Keratinocyte (primary cell): ENCODE measurements at regions not wholly inside any gene's neighbourhood (a gene's known extent, or its start where the extent isn't known, plus 50 kb on each side); places are given as distances from the start of the nearest gene placed in this dataset.

Source experiments
- DNase-seq: peaks from one replicate; pipeline ENCODE4 v3.0.0-alpha.2; 2011; ENCODE audit warnings: low read depth, missing footprints, low spot score
- FAIRE-seq: peaks from 2 replicates; lab custom pipeline; 2011; peaks lifted over from hg19 to GRCh38; lab: Jason Lieb, UNC
- H2AFZ ChIP-seq: 2 replicates; pipeline ENCODE4 v1.6.0; 2012; ENCODE audit warnings: low read length, control low read depth, inconsistent platforms; ENCODE audit not compliant: control insufficient read depth
- H3K27ac ChIP-seq: 2 replicates; pipeline ENCODE4 v1.5.1; 2011; ENCODE audit warnings: low read length; ENCODE audit not compliant: control insufficient read depth, insufficient read depth
- H3K27me3 ChIP-seq: 3 replicates; pipeline ENCODE4 v1.6.0; 2011; ENCODE audit warnings: low read length; ENCODE audit not compliant: control insufficient read depth, insufficient read depth; ENCODE audit errors: extremely low read depth
- H3K36me3 ChIP-seq, 2 experiments: 2 replicates in 1 of 2; 3 replicates in 1 of 2; pipeline ENCODE4 v1.5.1; 2011; ENCODE audit warnings: low read length in 2 of 2, mild to moderate bottlenecking in 1 of 2; ENCODE audit not compliant: control insufficient read depth in 2 of 2, insufficient read depth in 2 of 2; ENCODE audit errors: extremely low read depth in 1 of 2
- H3K4me1 ChIP-seq: 3 replicates; pipeline ENCODE4 v1.5.1; 2011; ENCODE audit warnings: low read length; ENCODE audit not compliant: control insufficient read depth, insufficient read depth; ENCODE audit errors: extremely low read depth
- H3K4me2 ChIP-seq: 3 replicates; pipeline ENCODE4 v1.6.0; 2011; ENCODE audit warnings: low read depth, low read length; ENCODE audit not compliant: control insufficient read depth, insufficient read depth; ENCODE audit errors: extremely low read depth
- H3K4me3 ChIP-seq, 3 experiments: fragments of 200-600 bp in 1 of 3; sonication (generic) in 1 of 3; 2 replicates in 2 of 3; 3 replicates in 1 of 3; pipeline ENCODE4 v1.5.1; 2011 to 2016; ENCODE audit warnings: low read length in 3 of 3, mild to moderate bottlenecking in 3 of 3, control low read depth in 2 of 3, inconsistent platforms in 1 of 3, low read depth in 1 of 3, mixed read lengths in 1 of 3, mixed run types in 1 of 3, moderate library complexity in 1 of 3; ENCODE audit not compliant: control insufficient read depth in 2 of 3, insufficient read depth in 2 of 3; ENCODE audit errors: extremely low read depth in 1 of 3
- H3K79me2 ChIP-seq: 2 replicates; pipeline ENCODE4 v1.6.0; 2012; ENCODE audit warnings: low read length; ENCODE audit not compliant: control insufficient read depth, insufficient read depth
- H3K9ac ChIP-seq: 3 replicates; pipeline ENCODE4 v1.6.0; 2011; ENCODE audit warnings: low read length; ENCODE audit not compliant: control insufficient read depth, insufficient read depth; ENCODE audit errors: extremely low read depth
- H3K9me1 ChIP-seq: 3 replicates; pipeline ENCODE4 v1.6.0; 2011; ENCODE audit warnings: low read length; ENCODE audit not compliant: control insufficient read depth, insufficient read depth; ENCODE audit errors: extremely low read depth
- H3K9me3 ChIP-seq: 2 replicates; pipeline ENCODE4 v1.5.1; 2012; ENCODE audit warnings: low read depth, low read length; ENCODE audit not compliant: control insufficient read depth
- H4K20me1 ChIP-seq: 3 replicates; pipeline ENCODE4 v1.6.0; 2011; ENCODE audit warnings: low read length; ENCODE audit not compliant: control insufficient read depth, insufficient read depth; ENCODE audit errors: extremely low read depth
- EZH2 ChIP-seq: IDR thresholded peaks from one replicate; pipeline ENCODE4 v1.6.1; 2012; ENCODE audit warnings: inconsistent platforms, mild to moderate bottlenecking, low read length, moderate library complexity
- dilution Hi-C: fragments of 300-500 bp; cut with MboI; formaldehyde crosslinking; loops from one replicate; pipeline ENCODE4 v1.7.0; 2020; ENCODE audit warnings: low sequenced_read_pairs; ENCODE audit not compliant: extremely low pct_ligation_motif_present
- TF ChIP-seq, protein P1 (sequence below), 3 experiments: IDR thresholded peaks in 1 of 3; conservative IDR thresholded peaks in 1 of 3; optimal IDR thresholded peaks in 1 of 3; 2 replicates in 2 of 3; 3 replicates in 1 of 3; pipeline versions ENCODE3 to v1.5.1; 2011; ENCODE audit warnings: low read length in 3 of 3, mild to moderate bottlenecking in 3 of 3, moderate library complexity in 2 of 3, control low read depth in 1 of 3, inconsistent platforms in 1 of 3; ENCODE audit not compliant: insufficient read depth in 2 of 3; ENCODE audit errors: extremely low read depth in 1 of 3

DNA sequence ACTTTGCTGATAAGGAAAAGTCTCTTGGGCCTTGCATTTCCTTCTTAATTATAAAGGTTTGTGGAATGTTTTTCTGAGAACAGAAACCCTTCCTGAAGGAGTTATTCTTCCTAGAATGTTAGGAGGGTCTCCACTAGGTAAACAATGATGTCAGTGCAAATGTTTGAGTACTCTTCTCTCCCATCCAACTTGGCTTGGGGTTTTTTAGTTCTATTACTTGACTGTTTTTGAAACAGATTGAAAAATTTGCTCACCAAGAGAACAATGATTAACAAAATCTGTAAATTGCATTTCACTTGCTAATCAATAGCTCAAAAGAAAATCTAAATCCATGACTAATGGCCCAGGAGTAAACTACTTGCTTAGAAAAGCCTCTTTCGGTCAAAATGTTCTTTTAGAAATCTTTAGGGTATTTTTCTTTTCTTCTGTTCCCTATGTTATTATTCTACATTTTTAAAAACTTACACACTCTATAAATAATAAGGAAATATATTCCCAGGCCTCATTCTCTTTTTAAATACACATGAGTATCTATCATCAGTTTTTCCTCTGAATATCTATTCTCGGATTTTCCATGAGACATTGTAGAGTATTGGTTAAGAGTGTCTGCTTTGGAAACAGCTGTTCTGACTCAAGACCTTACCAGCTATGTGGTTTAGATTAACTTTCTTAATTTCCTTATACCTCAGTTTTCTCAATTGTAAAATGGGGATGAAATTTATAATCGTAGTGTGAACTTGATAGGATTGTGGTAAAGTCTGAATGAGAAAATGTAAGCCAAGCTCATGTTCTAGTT is 234.2 kb upstream of the CITED2 start:
- no peaks in the 10 kb centered on the region for H3K9me1 ChIP-seq
- H2AFZ ChIP-seq = no peak overlapping the region
- H3K36me3 ChIP-seq = no peaks in the 10 kb centered on the region
- H3K79me2 ChIP-seq = no peaks in the 10 kb centered on the region
- H3K9ac ChIP-seq = no peak overlapping the region
- no peak overlapping the region for H3K27ac ChIP-seq
- FAIRE-seq (no peak), DNase-seq (no peak)
- dilution Hi-C loops = no loop called here
- H4K20me1 ChIP-seq = no peaks in the 10 kb centered on the region
- H3K4me3 ChIP-seq = no peak overlapping the region
- H3K4me1 ChIP-seq = no peaks in the 10 kb centered on the region
- no peak overlapping the region for H3K4me2 ChIP-seq
- no peaks in the 10 kb centered on the region for H3K9me3 ChIP-seq
- no peaks in the 10 kb centered on the region for H3K27me3 ChIP-seq
- TF ChIP-seq EZH2 = no peak
- TF ChIP-seq, protein P1, sequence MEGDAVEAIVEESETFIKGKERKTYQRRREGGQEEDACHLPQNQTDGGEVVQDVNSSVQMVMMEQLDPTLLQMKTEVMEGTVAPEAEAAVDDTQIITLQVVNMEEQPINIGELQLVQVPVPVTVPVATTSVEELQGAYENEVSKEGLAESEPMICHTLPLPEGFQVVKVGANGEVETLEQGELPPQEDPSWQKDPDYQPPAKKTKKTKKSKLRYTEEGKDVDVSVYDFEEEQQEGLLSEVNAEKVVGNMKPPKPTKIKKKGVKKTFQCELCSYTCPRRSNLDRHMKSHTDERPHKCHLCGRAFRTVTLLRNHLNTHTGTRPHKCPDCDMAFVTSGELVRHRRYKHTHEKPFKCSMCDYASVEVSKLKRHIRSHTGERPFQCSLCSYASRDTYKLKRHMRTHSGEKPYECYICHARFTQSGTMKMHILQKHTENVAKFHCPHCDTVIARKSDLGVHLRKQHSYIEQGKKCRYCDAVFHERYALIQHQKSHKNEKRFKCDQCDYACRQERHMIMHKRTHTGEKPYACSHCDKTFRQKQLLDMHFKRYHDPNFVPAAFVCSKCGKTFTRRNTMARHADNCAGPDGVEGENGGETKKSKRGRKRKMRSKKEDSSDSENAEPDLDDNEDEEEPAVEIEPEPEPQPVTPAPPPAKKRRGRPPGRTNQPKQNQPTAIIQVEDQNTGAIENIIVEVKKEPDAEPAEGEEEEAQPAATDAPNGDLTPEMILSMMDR (optimal IDR thresholded peaks at IDR 0.05 in 1 of 3, IDR thresholded peaks at IDR 0.05 in 1 of 3, conservative IDR thresholded peaks at IDR 0.05 in 1 of 3; ENCODE audit: extremely low read depth in 1 of 3, insufficient read depth in 2 of 3, low read length in 3 of 3) = no peak

DNA sequence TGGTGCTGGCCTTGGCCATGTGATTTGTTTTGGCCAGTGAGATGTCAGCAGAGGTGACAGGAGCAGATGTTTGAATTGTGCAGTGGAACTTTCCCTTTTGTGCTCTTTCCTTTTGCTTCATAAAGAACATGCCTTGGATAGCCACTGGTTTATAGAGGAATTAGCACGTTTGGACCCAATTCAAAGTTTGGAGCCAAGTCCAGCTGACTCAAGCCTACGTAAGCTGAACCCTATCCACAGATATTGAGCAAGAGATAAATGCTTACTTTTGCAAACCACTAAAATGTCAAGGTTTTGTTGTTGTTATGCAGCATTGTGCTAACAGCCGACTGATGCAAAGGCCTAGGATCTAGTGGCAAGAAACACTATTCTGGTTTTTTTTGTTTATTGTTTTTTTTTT is 230.9 kb upstream of the CITED2 start:
- H3K4me3 ChIP-seq = no peak overlapping the region
- FAIRE-seq (peak; percentile 20), DNase-seq (no peak)
- H3K9me1 ChIP-seq = no peaks in the 10 kb centered on the region
- TF ChIP-seq, protein P1 (optimal IDR thresholded peaks at IDR 0.05 in 1 of 3, IDR thresholded peaks at IDR 0.05 in 1 of 3, conservative IDR thresholded peaks at IDR 0.05 in 1 of 3; ENCODE audit: extremely low read depth in 1 of 3, insufficient read depth in 2 of 3, low read length in 3 of 3) = no peak
- no peak for TF ChIP-seq EZH2
- no peak overlapping the region for H3K9ac ChIP-seq
- no peaks in the 10 kb centered on the region for H3K27me3 ChIP-seq
- no peaks in the 10 kb centered on the region for H3K36me3 ChIP-seq
- no peaks in the 10 kb centered on the region for H3K79me2 ChIP-seq
- no peaks in the 10 kb centered on the region for H3K4me1 ChIP-seq
- H3K9me3 ChIP-seq = no peaks in the 10 kb centered on the region
- no peak overlapping the region for H3K4me2 ChIP-seq
- dilution Hi-C loops = no loop called here
- no peak overlapping the region for H3K27ac ChIP-seq
- H2AFZ ChIP-seq = no peak overlapping the region
- H4K20me1 ChIP-seq = no peaks in the 10 kb centered on the region
